ENCODE measurements at regions not wholly inside any gene's neighbourhood (a gene's known extent, or its start where the extent isn't known, plus 50 kb on each side); places are given as distances from the start of the nearest gene placed in this dataset.
"Not testable (repeated sequence)": the region's sequence is repeated elsewhere in the genome, so short reads cannot be mapped to it uniquely, and the experiment has no call there.

DNA sequence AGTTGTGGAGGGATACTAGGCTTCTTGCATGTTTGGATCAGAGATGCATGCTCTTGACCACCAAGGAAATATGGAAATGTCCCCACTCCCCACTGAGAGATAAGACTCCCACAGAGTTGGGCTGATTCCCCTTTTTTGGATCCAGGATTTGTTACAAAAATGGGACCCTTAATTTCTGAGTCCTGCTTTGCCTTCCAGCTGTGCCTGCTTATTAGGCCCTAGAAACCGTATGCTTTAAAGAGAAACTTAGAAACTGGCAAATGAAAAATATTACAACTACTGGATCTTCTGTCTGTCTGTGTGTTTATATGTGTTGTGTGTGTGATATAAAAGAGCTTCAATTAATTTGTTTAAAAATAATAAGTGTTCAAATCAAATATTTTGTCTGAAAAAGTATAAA is 817.6 kb upstream of the CITED2 start:
- no peak for DNase-seq

DNA sequence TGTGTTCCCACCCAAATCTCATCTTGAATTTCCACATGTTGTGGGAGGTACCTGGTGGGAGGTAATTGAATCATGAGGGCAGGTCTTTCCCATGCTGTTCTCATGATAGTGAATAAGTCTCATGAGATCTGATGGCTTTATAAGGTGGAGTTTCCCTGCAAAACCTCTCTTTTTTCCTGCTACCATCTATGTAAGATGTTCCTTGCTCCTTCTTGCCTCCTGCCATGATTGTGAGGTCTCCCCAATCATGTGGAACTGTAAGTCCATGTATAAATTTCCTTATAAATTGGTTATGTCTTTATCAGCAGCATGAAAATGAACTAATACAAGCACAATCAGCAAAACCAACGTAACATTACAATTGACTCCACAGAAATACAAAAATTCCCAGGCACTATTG is 814.8 kb upstream of the CITED2 start:
- not testable (repeated sequence) for DNase-seq

DNA sequence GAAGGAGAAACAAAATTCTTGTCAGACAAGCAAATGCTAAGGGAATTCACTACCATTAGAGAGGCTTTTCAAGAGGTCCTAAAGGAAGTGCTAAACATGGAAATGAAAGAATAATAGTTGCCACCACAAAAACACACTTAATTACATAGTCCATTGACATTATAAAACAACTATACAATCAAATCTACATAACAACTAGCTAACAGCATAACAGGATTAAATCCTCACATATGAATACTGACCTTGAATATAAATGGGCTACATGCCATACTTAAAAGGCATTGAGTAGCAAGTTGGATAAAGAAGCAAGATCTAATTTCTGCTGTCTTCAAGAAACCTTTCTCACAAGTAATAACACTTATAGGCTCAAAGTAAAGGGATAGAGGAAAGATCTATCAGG is 811.5 kb upstream of the CITED2 start:
- DNase-seq = no peak

DNA sequence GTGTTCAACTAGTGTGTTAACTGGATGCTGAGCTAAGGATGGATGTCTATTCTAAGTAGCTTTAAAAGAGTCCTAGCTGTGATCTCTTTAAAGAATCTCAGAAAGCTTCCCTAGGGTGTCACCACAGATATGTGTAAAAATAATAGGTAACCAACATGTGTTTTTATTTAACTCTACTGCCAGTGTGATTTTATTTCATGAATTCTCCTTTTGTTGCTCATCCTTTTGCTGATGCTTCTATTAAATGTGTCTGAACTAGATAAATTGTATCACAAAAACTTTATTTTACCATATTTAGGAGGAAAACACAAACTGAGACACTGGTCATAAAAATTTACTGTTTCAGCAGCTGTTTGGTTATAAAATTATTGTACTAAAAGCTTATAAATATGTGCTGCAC is 809.4 kb upstream of the CITED2 start:
- no peak for DNase-seq

DNA sequence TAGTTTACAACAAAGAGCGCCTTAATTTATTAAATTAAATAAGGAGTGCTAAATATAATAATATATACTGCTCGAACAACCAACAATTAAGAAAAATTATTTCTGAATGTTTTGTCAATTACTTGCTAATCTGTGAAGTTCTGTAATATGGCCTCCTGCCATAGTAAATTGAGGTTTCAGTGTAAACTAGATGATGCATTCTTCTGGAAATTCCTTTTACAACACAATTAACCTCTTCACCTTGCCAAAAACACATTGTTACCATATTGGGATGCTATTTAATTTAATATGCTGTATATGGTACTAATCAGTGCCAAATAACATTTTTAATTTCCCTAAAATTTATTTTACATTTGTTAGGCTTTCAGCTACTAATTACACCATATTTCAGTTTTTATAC is 808.4 kb upstream of the CITED2 start:
- no peak for DNase-seq

DNA sequence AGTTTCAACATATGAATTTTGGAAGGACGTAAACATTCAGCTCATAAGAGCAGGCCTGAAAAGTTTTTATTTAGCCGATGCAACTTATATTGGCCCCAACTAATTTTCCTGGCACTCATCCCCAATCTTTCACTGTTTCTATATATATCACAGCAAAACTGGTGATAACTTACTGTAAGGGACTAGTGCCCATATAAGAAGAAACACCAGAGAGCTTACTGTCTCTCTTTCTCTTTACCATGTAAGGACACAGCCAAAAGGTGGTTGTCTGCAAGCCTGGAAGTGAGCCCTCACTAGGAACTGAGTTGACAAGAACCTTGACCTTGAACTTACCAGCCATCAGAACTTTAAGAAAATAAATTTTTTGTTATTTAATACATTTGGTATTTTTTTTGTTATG is 807.4 kb upstream of the CITED2 start:
- no peak for DNase-seq

DNA sequence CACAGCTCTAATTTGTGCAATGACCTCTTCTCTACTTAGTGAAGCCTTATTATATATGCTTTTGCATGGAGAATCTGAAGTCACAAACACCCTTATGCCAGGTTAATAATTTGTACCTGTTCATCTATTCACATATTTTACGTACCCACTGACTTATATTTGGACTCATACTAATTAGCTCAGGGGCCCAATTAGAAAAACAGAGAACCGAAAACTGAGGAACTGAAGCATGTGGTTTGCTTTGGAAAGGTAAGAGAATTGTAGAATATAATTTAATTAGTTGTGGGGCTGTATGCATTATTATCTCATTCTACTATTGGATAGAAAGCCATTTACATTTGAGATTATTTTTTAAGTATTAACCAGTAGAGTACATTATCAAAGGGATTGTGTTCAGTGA is 805.9 kb upstream of the CITED2 start:
- DNase-seq = no peak

DNA sequence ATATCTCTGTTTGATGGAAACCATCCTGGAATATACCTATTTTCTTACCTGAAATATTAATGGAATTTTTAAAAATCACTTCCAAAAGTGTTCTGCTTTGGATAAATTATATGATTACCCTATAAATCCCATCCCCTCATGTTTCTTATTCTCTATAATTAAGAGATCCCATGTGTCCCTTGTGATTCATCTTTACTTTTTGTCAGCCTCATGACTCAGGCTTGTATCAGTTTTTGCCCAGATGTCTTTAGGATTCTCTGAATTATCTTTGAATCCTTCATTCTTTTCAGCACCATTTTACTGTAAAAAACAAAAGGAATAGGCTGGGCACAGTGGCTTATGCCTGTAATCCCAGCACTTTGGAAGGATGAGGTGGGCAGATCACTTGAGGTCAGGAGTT is 804.5 kb upstream of the CITED2 start:
- DNase-seq = no peak

DNA sequence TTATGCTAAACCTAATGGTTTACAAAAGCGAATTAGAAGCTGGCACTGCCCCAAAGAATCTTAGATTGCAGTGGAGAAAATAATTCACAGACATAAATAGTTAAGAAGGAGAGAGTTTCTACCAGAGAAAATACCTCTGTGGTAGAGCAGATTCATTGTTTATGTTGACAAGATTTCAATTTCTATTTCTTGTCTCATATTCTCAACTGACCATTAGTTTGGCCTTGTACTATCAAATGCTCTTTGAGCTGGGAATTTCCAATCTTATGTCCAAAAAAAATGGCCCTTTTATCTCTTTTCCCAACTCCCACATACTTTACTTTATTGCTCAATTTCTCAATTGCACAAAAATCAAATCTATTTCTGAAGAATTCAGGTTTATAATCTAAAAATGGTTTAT is 804.1 kb upstream of the CITED2 start:
- no peak for DNase-seq

DNA sequence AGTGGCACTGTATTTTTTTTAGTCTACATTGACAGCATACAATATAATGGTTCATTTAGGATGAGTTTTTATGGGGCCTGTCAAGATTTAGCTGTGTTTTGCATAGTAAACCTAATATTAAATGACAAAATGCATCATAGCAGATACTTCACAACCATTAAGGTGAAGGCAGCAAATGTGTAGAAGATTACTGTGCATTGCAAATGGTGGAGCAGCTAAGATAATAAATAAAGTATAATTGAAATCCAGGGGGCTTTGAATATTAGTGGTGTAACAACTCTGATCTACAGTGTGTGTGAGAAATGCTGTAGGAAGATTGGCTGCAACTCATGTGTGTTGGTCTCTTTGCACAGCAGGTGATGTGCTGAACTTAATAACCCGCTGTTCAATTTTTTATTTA is 801.9 kb upstream of the CITED2 start:
- no peak for DNase-seq

DNA sequence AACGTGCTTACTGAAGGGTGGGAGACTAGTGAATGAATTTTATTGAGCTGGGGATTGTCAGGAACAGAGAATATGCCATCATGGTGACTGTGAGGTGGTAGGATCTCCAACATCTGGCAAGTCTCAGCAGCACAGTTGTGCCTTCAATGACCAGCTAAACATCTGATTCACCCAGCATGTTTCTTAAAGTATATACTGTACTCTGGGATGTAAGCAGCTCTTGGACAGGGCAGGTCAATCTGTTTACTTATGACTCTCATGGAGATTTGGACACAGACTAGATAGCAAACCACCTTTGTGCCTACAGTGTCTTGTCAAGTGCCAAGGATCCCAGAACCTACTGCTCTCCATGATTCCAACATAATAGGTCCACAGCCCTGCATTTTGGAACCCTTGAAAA is 801.0 kb upstream of the CITED2 start:
- DNase-seq = no peak

DNA sequence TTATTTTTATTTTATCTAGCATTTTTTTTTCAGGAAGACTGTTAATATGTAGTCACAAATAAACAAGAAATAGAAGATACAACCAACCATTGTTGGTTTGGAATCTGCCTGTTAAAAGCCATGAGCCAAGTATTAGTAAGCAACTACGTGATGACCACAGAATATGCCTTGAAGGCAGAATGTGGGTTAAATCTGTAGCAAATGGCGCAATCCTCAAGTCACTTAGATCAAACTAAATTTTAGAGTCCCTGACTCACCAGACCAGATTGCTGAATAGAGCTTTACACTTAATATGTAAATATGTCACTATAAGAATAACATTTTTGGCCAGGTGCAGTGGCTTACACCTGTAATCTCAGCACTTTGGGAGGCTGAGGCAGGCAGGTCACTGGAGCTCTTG is 800.1 kb upstream of the CITED2 start:
- no peak for DNase-seq

DNA sequence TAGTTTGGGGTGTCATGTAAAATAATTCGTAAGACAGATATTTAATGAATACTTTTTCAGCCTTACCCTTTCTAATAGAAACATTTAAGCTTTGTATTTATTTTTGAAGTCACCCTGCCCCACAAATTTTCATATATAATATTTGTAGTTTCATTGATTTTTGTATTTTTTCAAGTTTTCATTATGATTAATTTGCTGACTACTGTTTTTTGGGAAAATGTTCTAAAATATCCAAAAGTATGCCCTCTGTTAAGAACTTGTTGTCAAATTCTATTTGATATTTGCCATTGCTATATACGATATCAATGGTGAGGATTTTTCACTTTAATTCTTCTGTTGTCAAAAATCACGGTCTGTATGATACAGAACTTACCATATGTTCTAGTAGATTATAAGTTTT is 793.9 kb upstream of the CITED2 start:
- no peak for DNase-seq

DNA sequence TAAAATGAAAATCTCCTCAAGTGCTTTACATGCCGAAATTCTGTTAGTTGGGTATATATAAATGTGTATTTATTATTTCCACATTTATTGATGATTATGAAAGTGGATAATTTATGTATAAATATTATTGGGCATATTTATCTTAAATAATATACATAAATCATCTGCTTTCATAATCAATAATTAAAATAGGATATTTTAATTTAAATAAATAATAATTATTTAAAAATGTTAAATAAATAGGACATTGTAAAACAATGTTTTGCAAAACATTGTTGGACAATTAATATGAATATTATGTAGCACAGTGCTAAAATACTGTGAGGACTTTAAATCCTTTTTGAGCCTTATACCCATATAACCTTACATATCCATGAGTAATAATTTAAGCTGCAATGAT is 786.5 kb upstream of the CITED2 start:
- no peak for DNase-seq

DNA sequence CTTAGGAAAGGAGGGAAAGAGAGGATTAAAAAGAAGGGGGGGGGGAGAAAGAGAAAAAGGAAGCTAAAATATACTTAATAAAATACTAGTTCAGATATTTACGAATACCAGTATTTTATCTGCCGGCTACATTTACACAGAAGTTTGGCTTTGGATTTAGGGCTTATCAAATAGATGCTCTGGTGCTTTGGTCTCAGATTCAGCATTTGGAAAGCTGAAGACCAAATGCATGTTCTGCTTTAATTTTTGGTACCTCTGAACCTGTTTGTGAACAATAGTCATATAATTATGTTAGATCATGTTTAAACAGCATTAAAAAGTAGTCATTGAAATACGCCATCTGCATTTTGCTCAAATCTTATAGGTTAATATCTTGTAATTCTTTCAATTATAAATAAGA is 786.0 kb upstream of the CITED2 start:
- no peak for DNase-seq

DNA sequence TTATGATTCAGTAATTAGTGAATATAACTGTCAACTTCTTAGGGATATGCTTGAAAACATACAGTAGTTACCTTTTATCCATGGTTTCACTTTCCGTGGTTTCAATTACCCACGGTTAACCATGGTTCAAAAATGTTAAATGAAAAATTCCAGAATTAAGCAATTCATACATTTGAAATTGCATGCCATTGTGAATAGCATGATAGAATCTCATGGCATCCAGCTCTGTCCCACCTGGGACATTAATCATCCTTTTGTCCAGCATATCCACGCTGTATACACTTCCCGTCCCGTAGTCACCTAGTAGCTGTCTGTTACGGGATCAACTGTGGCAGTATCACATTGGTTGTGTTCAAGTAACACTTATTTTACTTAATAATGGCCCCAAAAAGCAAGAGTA is 781.7 kb upstream of the CITED2 start:
- no peak for DNase-seq

DNA sequence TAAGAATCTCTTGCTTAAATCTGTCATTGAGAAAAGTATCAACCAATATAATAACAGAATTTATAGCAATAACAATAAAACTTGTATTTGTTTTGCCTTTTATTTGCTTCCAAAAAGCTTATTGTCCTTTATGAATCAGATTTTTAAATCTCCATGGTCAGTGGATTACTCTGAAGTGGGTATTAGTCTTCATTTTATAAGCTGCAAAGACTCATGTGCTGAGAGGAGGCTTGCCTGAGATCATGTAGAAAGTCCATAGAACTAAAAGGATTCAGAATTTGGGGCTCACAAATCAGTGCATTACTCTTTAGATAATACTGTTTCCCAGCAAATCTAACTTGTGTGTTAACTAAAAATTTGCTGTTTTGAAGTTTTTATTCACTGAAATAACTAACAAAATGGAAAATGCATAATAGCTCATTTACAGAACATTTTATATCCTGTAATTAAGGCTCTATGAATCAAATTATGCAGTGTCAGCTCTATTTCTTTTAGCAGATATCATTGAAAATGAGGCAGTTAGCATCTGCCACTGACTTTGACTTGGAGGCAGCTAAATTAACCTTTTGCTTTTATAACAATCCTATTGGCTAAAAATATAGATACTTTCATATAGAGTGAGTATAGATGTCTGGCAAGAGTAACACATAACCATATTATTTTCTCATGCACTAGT is 781.1 kb upstream of the CITED2 start:
- DNase-seq = no peak

DNA sequence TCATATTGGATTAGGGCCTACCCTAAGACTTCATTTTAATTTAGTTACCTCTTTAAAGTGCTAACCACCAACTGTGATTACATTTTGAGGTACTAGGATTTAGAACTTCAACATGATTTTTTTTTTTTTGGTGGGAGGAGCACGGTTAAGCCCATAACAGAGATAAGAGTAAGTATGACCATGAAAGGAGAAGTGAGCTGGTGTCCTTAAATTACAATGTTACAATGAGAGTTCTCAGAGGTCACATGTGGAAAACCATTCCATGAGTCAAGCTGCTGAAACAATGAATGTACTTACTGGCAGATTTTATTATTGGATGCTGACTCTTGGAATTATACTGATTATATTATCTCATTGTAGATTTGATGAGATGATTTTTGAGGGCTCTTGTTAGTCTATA is 779.3 kb upstream of the CITED2 start:
- DNase-seq = no peak

DNA sequence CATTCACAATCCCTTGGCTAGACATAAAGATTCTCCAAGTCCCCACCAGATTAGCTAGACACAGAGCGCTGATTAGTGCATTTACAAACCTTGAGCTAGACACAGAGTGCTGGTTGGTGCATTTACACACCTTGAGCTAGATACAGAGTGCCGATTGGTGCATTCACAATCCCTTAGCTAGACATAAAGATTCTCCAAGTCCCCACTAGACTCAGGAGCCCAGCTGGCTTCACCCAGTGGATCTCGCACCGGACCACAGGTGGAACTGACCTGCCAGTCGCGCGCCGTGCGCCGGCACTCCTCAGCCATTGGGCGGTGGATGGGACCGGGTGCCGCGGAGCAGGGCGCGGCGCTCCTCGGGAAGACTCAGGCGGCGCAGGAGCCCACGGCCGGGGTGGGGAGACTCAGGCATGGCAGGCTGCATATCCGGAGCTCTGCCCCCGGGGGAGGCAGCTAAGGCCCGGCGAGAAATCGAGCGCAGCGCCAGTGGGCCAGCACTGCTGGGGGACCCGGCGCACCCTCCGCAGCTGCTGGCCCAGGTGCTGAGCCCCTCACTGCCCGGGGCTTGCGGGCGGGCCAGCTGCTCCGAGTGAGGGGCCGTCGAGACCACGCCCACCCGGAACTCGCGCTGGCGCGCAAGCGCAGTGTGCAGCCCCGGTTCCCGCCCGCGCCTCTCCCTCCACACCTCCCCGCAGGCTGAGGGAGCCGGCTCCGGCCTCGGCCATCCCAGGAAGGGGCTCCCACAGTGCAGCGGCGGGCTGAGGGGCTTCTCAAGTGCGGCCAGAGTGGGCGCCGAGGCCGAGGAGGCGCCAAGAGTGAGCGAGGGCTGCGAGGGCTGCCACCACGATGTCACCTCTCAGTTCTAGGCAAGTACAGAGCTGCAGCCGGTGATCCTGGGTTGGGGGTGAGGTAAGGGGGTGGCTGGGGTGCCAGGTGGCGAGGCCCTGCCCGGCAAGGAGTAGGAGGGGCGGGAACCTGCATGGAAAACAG is 773.7 kb upstream of the CITED2 start:
- not testable (repeated sequence) for DNase-seq

DNA sequence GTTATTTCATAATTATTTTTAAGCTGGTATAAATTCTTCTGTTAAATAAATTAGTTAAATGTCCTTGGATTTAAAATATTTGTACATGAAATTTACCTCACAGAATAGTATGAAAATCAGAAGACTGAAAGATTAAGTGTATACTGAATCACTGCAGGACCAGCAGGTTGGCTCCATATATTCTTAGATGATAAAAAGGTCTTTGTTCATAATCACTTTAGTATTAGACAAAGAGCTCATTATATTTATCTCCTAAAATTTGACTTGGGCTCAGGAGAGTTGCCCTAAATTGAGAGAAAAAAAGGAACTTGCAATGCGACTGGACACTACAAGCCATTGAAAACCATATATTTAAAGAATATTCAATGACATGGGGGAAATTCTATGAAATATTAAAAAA is 766.4 kb upstream of the CITED2 start:
- no peak for DNase-seq

DNA sequence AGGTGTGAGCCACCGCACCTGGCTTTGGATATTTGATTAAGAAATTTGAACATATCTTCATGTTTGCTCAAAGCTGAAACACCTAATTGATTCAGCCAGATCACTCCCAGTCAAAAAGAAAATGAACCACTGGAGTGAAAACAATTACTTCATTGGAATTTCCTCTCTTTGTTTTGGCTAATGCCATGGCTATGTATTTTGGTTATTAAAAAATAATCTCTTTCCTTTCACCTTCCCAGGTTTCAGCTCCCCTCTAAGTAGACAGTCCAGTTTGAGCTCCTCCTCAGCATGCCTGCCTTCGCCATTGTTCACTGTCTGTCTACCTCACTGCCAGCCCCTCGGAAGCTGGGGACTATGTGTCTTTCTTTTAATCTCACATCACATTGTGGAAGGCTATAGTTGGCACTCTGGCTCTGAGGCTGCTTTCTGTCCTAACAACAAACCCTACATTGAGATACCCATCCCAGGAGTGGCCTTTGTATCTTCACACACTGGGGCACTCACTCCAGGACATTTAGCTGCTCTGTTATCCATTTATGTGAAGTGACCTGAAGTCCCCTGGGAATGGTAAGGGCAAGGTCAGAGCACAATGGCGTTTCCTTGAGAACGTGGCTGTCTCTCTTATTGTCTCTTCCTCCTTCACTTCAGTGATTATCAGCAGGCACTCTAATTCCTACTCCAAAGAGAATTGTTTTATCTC is 764.0 kb upstream of the CITED2 start:
- DNase-seq = no peak

DNA sequence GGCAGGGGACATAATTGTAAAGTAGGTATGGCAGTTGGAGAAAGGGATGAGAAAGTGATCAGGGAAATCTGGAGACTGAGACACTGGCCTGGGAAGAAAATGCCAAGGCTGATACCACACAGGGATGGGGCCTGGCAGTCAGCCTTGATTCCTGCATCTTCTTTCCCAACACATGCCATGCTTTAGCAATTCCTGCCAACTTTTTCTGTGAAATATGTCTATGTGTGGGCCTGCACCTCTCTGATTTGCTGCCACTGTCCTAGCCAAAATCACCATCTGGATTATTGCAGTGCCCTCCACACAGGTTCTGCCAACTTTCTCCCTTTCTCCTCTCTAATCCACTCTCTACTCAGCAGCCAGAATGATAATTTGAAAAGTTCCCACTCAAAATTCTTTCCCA is 759.8 kb upstream of the CITED2 start:
- DNase-seq = no peak

DNA sequence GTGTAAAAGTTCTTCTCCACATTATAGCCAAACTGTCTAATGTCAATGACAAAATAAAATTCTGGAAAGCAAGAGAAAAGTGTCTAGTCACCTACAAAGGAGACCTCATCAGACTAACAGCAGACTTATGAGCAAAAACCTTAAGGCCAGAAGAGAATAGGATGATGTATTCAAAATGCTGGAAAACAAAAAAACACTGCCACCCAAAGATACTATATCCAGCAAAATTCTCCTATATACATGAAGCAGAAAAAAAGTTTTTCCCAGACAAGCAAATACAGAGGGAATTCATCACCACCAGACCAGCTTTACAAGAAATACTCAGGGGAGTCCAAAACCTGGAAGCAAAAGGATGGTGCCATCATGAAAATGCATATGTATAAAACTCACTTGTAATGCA is 755.6 kb upstream of the CITED2 start:
- no peak for DNase-seq

DNA sequence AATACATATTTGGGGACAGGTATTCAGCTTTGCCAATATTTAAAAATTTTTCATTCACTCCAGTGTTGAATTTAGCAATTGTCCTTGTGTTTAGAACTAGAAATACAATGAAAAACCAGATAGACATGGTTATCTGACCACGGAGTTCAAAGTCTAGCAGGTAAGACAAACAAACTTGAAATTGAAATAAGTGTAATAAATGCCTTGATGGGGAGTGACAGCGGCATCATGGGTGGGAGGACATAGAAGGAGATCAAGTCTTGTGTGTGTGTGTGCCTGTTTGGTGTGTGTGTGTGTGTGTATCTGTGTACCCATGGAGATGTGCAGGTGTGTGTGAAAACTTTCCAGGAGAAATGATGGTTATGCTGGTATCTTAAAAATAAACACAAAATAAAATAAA is 750.0 kb upstream of the CITED2 start:
- DNase-seq = no peak

Measured in activated T-cell treated with anti-CD3 and anti-CD28 coated beads for 4 hours (primary cell).